HG03460 (cell line): ENCODE measurements at regions not wholly inside any gene's neighbourhood (a gene's known extent, or its start where the extent isn't known, plus 50 kb on each side); places are given as distances from the start of the nearest gene placed in this dataset.

ENCODE experiments used
- ATAC-seq: cut with Tn5 transposase; IDR thresholded peaks from one replicate; pipeline ENCODE4 v1.9.1; 2021; ENCODE audit not compliant: unreplicated experiment

GRCh38 chr5:167603135-167603534, 688.3 kb upstream of the WWC1 start:
- ATAC-seq = no peak

GRCh38 chr5:167608390-167609272, 682.8 kb upstream of the WWC1 start:
- ATAC-seq = no peak

GRCh38 chr5:167614294-167615021, 677.0 kb upstream of the WWC1 start:
- no peak for ATAC-seq

GRCh38 chr5:167616043-167616890, 675.2 kb upstream of the WWC1 start:
- ATAC-seq = no peak

GRCh38 chr5:167623354-167623753, 668.1 kb upstream of the WWC1 start:
- no peak for ATAC-seq

- ATAC-seq = no peak
Measured at GRCh38 chr5:167624053-167624452, 667.4 kb upstream of the WWC1 start.

GRCh38 chr5:167626341-167627123, 664.9 kb upstream of the WWC1 start:
- ATAC-seq = no peak

- ATAC-seq = no peak
Measured at GRCh38 chr5:167629634-167630033, 661.8 kb upstream of the WWC1 start.

GRCh38 chr5:167631191-167631590, 660.3 kb upstream of the WWC1 start:
- ATAC-seq = no peak

GRCh38 chr5:167633114-167633513, 658.3 kb upstream of the WWC1 start:
- no peak for ATAC-seq

GRCh38 chr5:167633931-167634341, 657.5 kb upstream of the WWC1 start:
- no peak for ATAC-seq

GRCh38 chr5:167634432-167634831, 657.0 kb upstream of the WWC1 start:
- ATAC-seq = no peak

GRCh38 chr5:167638816-167639215, 652.6 kb upstream of the WWC1 start:
- no peak for ATAC-seq

GRCh38 chr5:167639273-167639672, 652.2 kb upstream of the WWC1 start:
- ATAC-seq = no peak

GRCh38 chr5:167639766-167640165, 651.7 kb upstream of the WWC1 start:
- no peak for ATAC-seq

GRCh38 chr5:167642181-167642580, 649.3 kb upstream of the WWC1 start:
- no peak for ATAC-seq

- ATAC-seq = no peak
Measured at GRCh38 chr5:167642779-167643517, 648.5 kb upstream of the WWC1 start.

- ATAC-seq = no peak
Measured at GRCh38 chr5:167643631-167644280, 647.7 kb upstream of the WWC1 start.

- no peak for ATAC-seq
Measured at GRCh38 chr5:167644619-167645018, 646.8 kb upstream of the WWC1 start.
